Gastrocnemius medialis (tissue), 4 donors: ENCODE measurements at regions not wholly inside any gene's neighbourhood (a gene's known extent, or its start where the extent isn't known, plus 50 kb on each side); places are given as distances from the start of the nearest gene placed in this dataset.
A peak's percentile ranks its signal among the peaks of the same experiment; 100 is the strongest.

Experiments used
- ATAC-seq, 2 donors: fragments of 150-250 bp; one replicate each; pipeline ENCODE4 v1.9.1; 2016
- DNase-seq, 2 donors: peaks; one replicate each; pipeline ENCODE4 v3.0.0-alpha.2; 2019
- H3K27ac ChIP-seq, 4 donors: fragments of 200-600 bp; sonication (generic); 1 replicate in 1 of 4; 2 replicates in 3 of 4; pipeline ENCODE4 v1.5.1; 2016 to 2018; ENCODE audit warnings: mild to moderate bottlenecking in 2 of 4, moderate library complexity in 1 of 4
- H3K27me3 ChIP-seq, 3 donors: fragments of 200-600 bp; sonication (generic) in 2 of 3; 1 replicate in 1 of 3; 2 replicates in 2 of 3; pipeline versions ENCODE4 v1.5.1 to v1.6.0; 2016 to 2019; ENCODE audit warnings: mild to moderate bottlenecking in 1 of 3, moderate library complexity in 1 of 3
- H3K36me3 ChIP-seq, 2 donors: fragments of 200-600 bp; sonication (generic) in 1 of 2; one replicate each; pipeline ENCODE4 v1.5.1; 2017 to 2018
- H3K4me1 ChIP-seq, 2 donors: fragments of 200-600 bp; sonication (generic) in 1 of 2; one replicate each; pipeline ENCODE4 v1.5.1; 2016 to 2017; ENCODE audit warnings: mild to moderate bottlenecking in 2 of 2
- H3K4me3 ChIP-seq, 4 donors: fragments of 200-600 bp; sonication (generic) in 3 of 4; 1 replicate in 1 of 4; 2 replicates in 3 of 4; pipeline ENCODE4 v1.5.1; 2016 to 2019; ENCODE audit warnings: mild to moderate bottlenecking in 2 of 4
- H3K9me3 ChIP-seq, 3 donors: fragments of 200-600 bp; sonication (generic) in 2 of 3; 1 replicate in 1 of 3; 2 replicates in 2 of 3; pipeline ENCODE4 v1.5.1; 2016 to 2019
- CTCF ChIP-seq, 5 experiments: fragments of 450-650 bp in 3 of 5; fragments of 200-600 bp in 2 of 5; sonication (generic) in 2 of 5; IDR thresholded peaks in 4 of 5; conservative IDR thresholded peaks in 1 of 5; 1 replicate in 4 of 5; 2 replicates in 1 of 5; pipeline ENCODE4 v1.5.1; 2016 to 2019; ENCODE audit warnings: antibody characterized with exemption in 5 of 5, mild to moderate bottlenecking in 3 of 5, moderate library complexity in 3 of 5
- POLR2A ChIP-seq, 2 donors: fragments of 450-650 bp; IDR thresholded peaks; one replicate each; pipeline ENCODE4 v1.6.1; 2017; ENCODE audit warnings: antibody characterized with exemption in 2 of 2, mild to moderate bottlenecking in 2 of 2, moderate library complexity in 2 of 2
- in situ Hi-C, 4 donors: fragments of 200-750 bp; cut with MboI; loops; one replicate each; pipeline versions ENCODE4 v1.15.0 to v1.8.0; 2017; ENCODE audit warnings: low sequenced_read_pairs in 4 of 4
- intact Hi-C: fragments of 100-400 bp; cut with DNase I; formaldehyde crosslinking; loops from one replicate; pipeline ENCODE4 v1.15.1; 2023; ENCODE audit warnings: low total_unique reads

GRCh38 chr6:156028335-156029131 is 572.9 kb upstream of the NOX3 start:
- Histone ChIP-seq H3K4me1 (no peaks in the 10 kb centered on the region), H3K4me3 (no peak overlapping the region), H3K9me3 (no peaks in the 10 kb centered on the region), H3K36me3 (no peaks in the 10 kb centered on the region), H3K27me3 (no peaks in the 10 kb centered on the region), H3K27ac (no peak overlapping the region)
- ATAC-seq (no peak), DNase-seq (no peak)
- in situ Hi-C loops (no loop called here), intact Hi-C loops (no loop called here)
- no peak for TF ChIP-seq CTCF (IDR thresholded peaks at IDR 0.05 in 4 of 5, conservative IDR thresholded peaks at IDR 0.05 in 1 of 5)

- H3K27ac ChIP-seq, result no peak overlapping the region
Observed at GRCh38 chr6:156027248-156027626, 571.6 kb upstream of the NOX3 start.

GRCh38 chr6:156026486-156027247 is 571.0 kb upstream of the NOX3 start:
- H3K9me3 ChIP-seq, result no peaks in the 10 kb centered on the region
- ATAC-seq, result no peak
- peak in 1 of 2 donors; percentile 13 for DNase-seq
- intact Hi-C loops, result no loop called here
- H3K27me3 ChIP-seq, result no peaks in the 10 kb centered on the region
- H3K36me3 ChIP-seq, result no peaks in the 10 kb centered on the region
- no peaks in the 10 kb centered on the region for H3K4me1 ChIP-seq
- no peak for TF ChIP-seq POLR2A (IDR thresholded peaks at IDR 0.05)
- TF ChIP-seq CTCF (IDR thresholded peaks at IDR 0.05 in 4 of 5, conservative IDR thresholded peaks at IDR 0.05 in 1 of 5), result no peak
- H3K4me3 ChIP-seq, result no peak overlapping the region
- H3K27ac ChIP-seq, result no peak overlapping the region
- in situ Hi-C loops, result no loop called here

More at GRCh38 chr6:156027248-156027626, 571.6 kb upstream of the NOX3 start:
- Histone ChIP-seq H3K27me3 (no peaks in the 10 kb centered on the region), H3K4me1 (no peaks in the 10 kb centered on the region), H3K4me3 (no peak overlapping the region), H3K9me3 (no peaks in the 10 kb centered on the region), H3K36me3 (no peaks in the 10 kb centered on the region)
- ATAC-seq (no peak), DNase-seq (no peak)
- intact Hi-C loops, result no loop called here
- no peak for TF ChIP-seq CTCF (IDR thresholded peaks at IDR 0.05 in 4 of 5, conservative IDR thresholded peaks at IDR 0.05 in 1 of 5)
- TF ChIP-seq POLR2A (IDR thresholded peaks at IDR 0.05), result no peak
- in situ Hi-C loops, result no loop called here

GRCh38 chr6:156024339-156024738 is 568.7 kb upstream of the NOX3 start:
- ATAC-seq, result no peak
- intact Hi-C loops (no loop called here), in situ Hi-C loops (no loop called here)
- Histone ChIP-seq H3K27ac (no peak overlapping the region), H3K9me3 (no peaks in the 10 kb centered on the region), H3K36me3 (no peaks in the 10 kb centered on the region), H3K4me1 (no peaks in the 10 kb centered on the region), H3K27me3 (no peaks in the 10 kb centered on the region), H3K4me3 (peak overlapping the region in 1 of 4 donors; percentile 4)
- DNase-seq, result no peak
- TF ChIP-seq POLR2A (IDR thresholded peaks at IDR 0.05) (no peak), CTCF (IDR thresholded peaks at IDR 0.05 in 4 of 5, conservative IDR thresholded peaks at IDR 0.05 in 1 of 5) (no peak)
